ENCODE measurements at regions not wholly inside any gene's neighbourhood (a gene's known extent, or its start where the extent isn't known, plus 50 kb on each side); places are given as distances from the start of the nearest gene placed in this dataset.

- intact Hi-C loops (cut with DNase I) = no loop called here
- H3K9me3 ChIP-seq (ENCODE audit: control insufficient read depth, low read length) = peaks cover 2% of the 10 kb centered on the region
- H3K27me3 ChIP-seq (ENCODE audit: control insufficient read depth, insufficient read depth) = no peaks in the 10 kb centered on the region
- DNase-seq (no peak), ATAC-seq (no peak)
- H3K4me3 ChIP-seq (ENCODE audit: low read length) = no peak overlapping the region
- H3K4me1 ChIP-seq (ENCODE audit: control insufficient read depth, insufficient read depth, low read length) = no peaks in the 10 kb centered on the region
- H3K27ac ChIP-seq (ENCODE audit: low read length) = no peak overlapping the region
Measured at GRCh38 chr13:62139597-62139996, 723.9 kb upstream of the PCDH20 start.

DNA sequence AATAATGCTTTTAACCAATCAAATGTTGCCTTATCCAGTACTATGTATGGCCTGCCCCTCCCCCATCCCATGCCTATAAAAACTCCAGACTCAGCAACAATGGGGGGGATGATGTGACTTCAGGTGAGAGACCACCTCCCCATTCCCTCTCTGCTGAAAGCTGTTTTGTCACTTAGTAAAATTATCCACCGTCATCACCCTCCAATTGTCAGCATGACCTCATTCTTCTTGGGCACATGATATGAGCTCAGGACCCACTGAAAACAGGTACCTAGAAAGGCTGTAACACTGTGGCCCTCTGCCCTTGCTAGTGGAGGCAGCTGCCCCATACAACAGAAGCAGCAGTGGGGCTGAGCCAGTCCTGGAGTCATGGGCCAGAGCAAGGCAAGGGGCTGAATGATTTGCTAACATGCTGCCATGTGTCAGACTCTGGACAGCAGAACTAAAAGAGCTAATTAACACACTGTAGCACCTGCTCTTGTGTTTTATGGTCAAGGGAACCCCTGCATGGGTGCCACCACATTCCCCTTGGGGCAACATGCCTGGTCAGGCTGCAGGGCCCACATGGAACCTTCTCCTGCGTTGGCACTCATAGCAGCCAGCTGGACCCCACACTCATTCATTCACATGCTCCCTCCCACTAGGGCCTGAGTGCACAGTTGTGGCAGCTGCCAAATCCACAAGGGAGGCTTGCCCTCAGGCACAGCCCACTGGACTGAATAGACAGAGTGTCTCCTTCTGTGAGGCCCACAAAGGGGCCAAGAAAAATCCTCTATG lies 722.2 kb upstream of the PCDH20 start:
- no peaks in the 10 kb centered on the region for H3K27me3 ChIP-seq (ENCODE audit: control insufficient read depth, insufficient read depth)
- no peak overlapping the region for H3K4me3 ChIP-seq (ENCODE audit: low read length)
- 82% methylated on average over 2 of the region's 2 CpGs for WGBS
- H3K9me3 ChIP-seq (ENCODE audit: control insufficient read depth, low read length) = peaks cover 2% of the 10 kb centered on the region
- intact Hi-C loops (cut with DNase I) = no loop called here
- no peak overlapping the region for H3K27ac ChIP-seq (ENCODE audit: low read length)
- H3K4me1 ChIP-seq (ENCODE audit: control insufficient read depth, insufficient read depth, low read length) = no peaks in the 10 kb centered on the region
- DNase-seq (no peak), ATAC-seq (no peak)

DNA sequence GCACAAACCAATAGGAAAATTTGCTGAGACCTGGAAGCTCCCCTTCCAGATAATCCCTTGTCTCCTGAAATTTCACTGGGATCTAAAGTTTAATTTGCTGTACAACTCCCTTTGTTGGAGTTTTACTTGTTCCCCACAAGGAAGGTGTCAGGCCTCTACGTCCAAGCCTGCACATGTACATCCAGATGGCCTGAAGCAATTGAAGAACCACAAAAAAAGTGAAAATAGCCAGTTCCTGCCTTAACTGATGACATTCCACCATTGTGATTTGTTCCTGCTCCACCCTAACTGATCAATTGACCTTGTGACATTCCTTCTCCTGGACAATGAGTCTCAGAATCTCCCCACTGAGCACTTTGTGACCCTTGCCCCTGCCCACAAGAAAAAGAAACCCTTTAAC lies 716.0 kb upstream of the PCDH20 start:
- H3K9me3 ChIP-seq (ENCODE audit: control insufficient read depth, low read length) = no peaks in the 10 kb centered on the region
- H3K4me3 ChIP-seq (ENCODE audit: low read length) = no peak overlapping the region
- ATAC-seq = no peak
- intact Hi-C loops (cut with DNase I) = no loop called here
- H3K27me3 ChIP-seq (ENCODE audit: control insufficient read depth, insufficient read depth) = no peaks in the 10 kb centered on the region
- no peaks in the 10 kb centered on the region for H3K4me1 ChIP-seq (ENCODE audit: control insufficient read depth, insufficient read depth, low read length)
- 38% methylated on average over 1 of the region's 1 CpG for WGBS
- no peak for DNase-seq
- H3K27ac ChIP-seq (ENCODE audit: low read length) = no peak overlapping the region

DNA sequence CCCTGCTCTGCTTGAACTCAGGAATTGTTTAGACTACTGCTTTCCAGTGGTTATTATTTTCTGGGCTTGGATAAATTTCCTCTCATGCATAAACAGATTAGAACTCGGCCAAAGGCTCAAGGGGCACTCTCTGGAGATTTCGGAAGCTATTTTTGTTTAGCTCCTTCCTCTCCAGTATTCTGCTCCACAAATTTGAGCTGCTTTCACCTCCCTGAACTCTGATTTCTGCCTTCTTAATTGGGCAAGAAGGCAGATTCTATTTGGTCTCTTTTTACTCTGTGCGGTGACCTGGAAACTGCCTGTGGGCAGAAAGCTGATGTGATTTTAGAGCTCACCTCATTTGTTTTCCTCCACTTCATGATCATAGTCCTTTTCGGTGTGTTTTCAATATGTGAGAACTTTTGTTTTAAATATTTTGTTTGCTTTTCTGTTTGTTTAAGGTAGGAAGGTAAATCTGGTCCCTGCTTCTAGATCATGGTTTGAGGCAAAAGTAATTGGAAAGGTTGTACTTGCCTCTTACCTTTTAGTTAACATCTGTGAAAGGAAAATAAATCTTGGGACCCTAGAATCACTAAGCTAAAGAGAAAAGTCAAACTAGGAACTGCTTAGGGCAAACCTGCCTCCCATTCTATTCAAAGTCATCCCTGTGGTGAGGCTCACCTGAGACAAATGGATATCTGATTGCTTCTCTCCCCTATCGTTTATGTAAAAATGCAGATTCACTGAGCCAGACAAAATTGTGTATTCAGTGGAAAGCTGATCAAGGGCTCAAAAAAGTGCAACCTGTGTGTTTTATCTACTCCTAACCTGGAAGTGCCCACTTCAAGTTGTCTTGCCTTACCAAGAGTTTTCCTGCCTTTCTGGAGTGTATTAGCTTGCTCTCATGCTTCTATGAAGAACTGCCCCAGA lies 714.7 kb upstream of the PCDH20 start:
- ATAC-seq = no peak
- DNase-seq = no peak

DNA sequence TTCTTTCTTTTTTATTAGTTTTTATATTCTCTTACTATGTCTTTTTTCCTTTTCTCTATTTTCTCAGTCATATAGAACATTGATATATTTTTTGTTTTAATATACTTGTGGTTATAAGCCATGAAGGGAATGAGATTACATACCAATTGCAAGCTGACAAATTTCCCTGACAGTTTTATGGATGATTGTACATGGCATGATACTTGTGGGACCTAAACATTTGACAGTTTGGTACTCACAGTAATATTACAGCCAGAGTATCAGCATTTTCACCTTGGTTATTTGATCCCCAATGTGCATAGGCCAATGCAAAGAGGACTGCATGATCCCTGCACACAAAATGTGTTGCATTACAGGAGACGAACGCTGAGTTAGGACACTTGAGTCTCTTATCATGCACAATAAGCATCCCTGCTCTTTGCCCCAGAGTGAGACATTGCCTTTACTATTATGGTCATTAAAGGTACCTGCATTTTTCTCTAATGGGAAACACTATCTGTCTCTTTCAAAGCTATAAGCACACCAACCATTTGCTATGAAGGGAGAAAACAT lies 713.4 kb upstream of the PCDH20 start:
- ATAC-seq (no peak), DNase-seq (no peak)
- Histone ChIP-seq H3K27me3 (ENCODE audit: control insufficient read depth, insufficient read depth) (no peaks in the 10 kb centered on the region), H3K27ac (ENCODE audit: low read length) (no peak overlapping the region), H3K9me3 (ENCODE audit: control insufficient read depth, low read length) (no peaks in the 10 kb centered on the region), H3K4me1 (ENCODE audit: control insufficient read depth, insufficient read depth, low read length) (no peaks in the 10 kb centered on the region), H3K4me3 (ENCODE audit: low read length) (no peak overlapping the region)
- WGBS = 57% methylated on average over 2 of the region's 2 CpGs
- intact Hi-C loops (cut with DNase I) = no loop called here

More for the DNA sequence above, 714.7 kb upstream of the PCDH20 start:
- Histone ChIP-seq H3K4me1 (ENCODE audit: control insufficient read depth, insufficient read depth, low read length) (no peaks in the 10 kb centered on the region), H3K4me3 (ENCODE audit: low read length) (no peak overlapping the region), H3K27ac (ENCODE audit: low read length) (no peak overlapping the region), H3K9me3 (ENCODE audit: control insufficient read depth, low read length) (no peaks in the 10 kb centered on the region), H3K27me3 (ENCODE audit: control insufficient read depth, insufficient read depth) (no peaks in the 10 kb centered on the region)
- intact Hi-C loops (cut with DNase I) = no loop called here
- WGBS = 65% methylated on average over 5 of the region's 5 CpGs

DNA sequence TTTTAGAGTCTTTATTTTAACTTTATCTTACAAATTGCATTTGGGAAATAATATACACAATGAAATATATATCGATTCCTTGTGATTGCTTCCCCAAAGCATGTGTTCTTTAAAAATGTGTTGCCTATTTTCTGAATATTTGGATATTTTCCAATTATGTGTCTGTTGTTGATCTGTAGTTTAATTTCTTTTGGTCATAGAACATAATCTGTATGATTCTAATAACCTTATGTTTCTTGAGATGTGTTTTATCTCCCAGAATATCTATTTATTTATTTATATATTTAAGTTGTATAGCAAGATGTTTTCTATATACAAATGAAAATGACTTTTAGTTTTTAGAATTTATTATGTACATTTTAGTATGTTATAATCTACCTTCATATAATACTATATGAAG lies 710.8 kb upstream of the PCDH20 start:
- Histone ChIP-seq H3K4me1 (ENCODE audit: control insufficient read depth, insufficient read depth, low read length) (no peaks in the 10 kb centered on the region), H3K9me3 (ENCODE audit: control insufficient read depth, low read length) (no peaks in the 10 kb centered on the region), H3K27me3 (ENCODE audit: control insufficient read depth, insufficient read depth) (no peaks in the 10 kb centered on the region), H3K4me3 (ENCODE audit: low read length) (no peak overlapping the region), H3K27ac (ENCODE audit: low read length) (no peak overlapping the region)
- DNase-seq (no peak), ATAC-seq (no peak)
- intact Hi-C loops (cut with DNase I) = no loop called here
- WGBS = 93% methylated on average over 1 of the region's 1 CpG

DNA sequence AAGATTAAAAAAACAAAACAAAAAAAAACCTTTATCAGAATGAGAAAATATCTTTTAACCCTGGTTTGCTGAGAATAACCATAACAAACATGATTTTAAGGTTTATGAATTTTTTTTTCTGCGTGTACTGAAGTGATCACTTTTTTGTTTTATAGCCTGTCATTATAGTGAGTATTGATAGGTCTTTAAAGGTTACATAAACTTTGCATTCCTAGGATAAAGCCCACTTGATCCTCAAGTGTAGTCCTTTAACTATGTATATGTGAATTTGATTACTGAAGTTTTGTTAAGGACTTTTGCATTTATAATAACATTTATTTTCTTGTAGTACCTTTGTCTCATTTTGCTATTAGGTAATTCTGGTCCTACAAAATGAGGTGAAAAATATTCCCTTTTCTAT lies 709.8 kb upstream of the PCDH20 start:
- no peak overlapping the region for H3K27ac ChIP-seq (ENCODE audit: low read length)
- 77% methylated on average over 1 of the region's 1 CpG for WGBS
- H3K27me3 ChIP-seq (ENCODE audit: control insufficient read depth, insufficient read depth) = no peaks in the 10 kb centered on the region
- H3K4me1 ChIP-seq (ENCODE audit: control insufficient read depth, insufficient read depth, low read length) = no peaks in the 10 kb centered on the region
- H3K9me3 ChIP-seq (ENCODE audit: control insufficient read depth, low read length) = no peaks in the 10 kb centered on the region
- DNase-seq = no peak
- no peak overlapping the region for H3K4me3 ChIP-seq (ENCODE audit: low read length)
- intact Hi-C loops (cut with DNase I) = no loop called here
- ATAC-seq = no peak

DNA sequence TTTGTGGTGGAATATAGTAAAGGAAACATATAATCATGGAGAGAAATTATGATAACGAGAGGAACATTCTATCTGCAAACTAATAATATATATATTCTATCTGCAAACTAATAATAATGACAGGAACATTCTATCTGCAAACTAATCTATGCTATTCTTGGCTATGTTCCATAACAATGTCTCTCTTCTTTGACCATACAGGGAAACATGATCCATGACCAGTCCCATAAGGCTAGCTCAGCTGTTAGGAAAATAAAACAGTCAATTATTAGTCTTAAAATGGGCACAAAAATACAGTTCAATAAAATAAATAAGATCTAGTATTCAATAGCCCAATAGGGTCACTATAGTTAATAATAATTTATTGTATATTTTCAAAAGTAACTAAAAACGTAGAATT lies 707.8 kb upstream of the PCDH20 start:
- intact Hi-C loops (cut with DNase I) = no loop called here
- Histone ChIP-seq H3K9me3 (ENCODE audit: control insufficient read depth, low read length) (no peaks in the 10 kb centered on the region), H3K4me1 (ENCODE audit: control insufficient read depth, insufficient read depth, low read length) (no peaks in the 10 kb centered on the region), H3K27ac (ENCODE audit: low read length) (no peak overlapping the region), H3K27me3 (ENCODE audit: control insufficient read depth, insufficient read depth) (no peaks in the 10 kb centered on the region), H3K4me3 (ENCODE audit: low read length) (no peak overlapping the region)
- ATAC-seq (no peak), DNase-seq (no peak)
- 58% methylated on average over 2 of the region's 2 CpGs for WGBS

DNA sequence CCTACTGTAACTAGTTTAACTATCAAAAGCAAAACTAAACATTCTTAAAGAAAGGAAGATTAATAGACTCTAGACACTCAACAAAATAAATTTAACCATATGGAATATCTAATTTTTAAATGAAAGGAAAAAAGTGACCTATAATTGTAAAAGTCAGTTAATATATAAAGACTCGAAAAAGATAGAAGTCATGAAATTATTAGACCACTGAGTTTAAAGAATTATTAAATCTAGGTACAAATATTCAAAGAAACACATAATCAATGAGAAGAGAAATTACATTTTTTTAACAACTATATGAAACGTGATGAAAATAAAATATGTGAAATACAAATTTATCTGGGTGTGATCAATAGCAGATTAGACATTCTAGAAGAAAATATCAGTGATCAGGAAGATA lies 706.8 kb upstream of the PCDH20 start:
- Histone ChIP-seq H3K4me1 (ENCODE audit: control insufficient read depth, insufficient read depth, low read length) (no peaks in the 10 kb centered on the region), H3K4me3 (ENCODE audit: low read length) (no peak overlapping the region), H3K9me3 (ENCODE audit: control insufficient read depth, low read length) (no peaks in the 10 kb centered on the region), H3K27me3 (ENCODE audit: control insufficient read depth, insufficient read depth) (no peaks in the 10 kb centered on the region), H3K27ac (ENCODE audit: low read length) (no peak overlapping the region)
- WGBS = 70% methylated on average over 2 of the region's 2 CpGs
- ATAC-seq = no peak
- no peak for DNase-seq
- intact Hi-C loops (cut with DNase I) = no loop called here

GRCh38 chr13:62119739-62120700 lies 704.4 kb upstream of the PCDH20 start:
- Histone ChIP-seq H3K27me3 (ENCODE audit: control insufficient read depth, insufficient read depth) (no peaks in the 10 kb centered on the region), H3K27ac (ENCODE audit: low read length) (no peak overlapping the region), H3K4me1 (ENCODE audit: control insufficient read depth, insufficient read depth, low read length) (no peaks in the 10 kb centered on the region), H3K4me3 (ENCODE audit: low read length) (no peak overlapping the region), H3K9me3 (ENCODE audit: control insufficient read depth, low read length) (no peaks in the 10 kb centered on the region)
- no peak for ATAC-seq
- WGBS = 44% methylated on average over 5 of the region's 5 CpGs
- intact Hi-C loops (cut with DNase I) = no loop called here
- DNase-seq = no peak
